AG09309 (cell line): ENCODE measurements at regions not wholly inside any gene's neighbourhood (a gene's known extent, or its start where the extent isn't known, plus 50 kb on each side); places are given as distances from the start of the nearest gene placed in this dataset.

ENCODE experiments used
- DNase-seq: peaks from one replicate; pipeline ENCODE4 v3.0.0-alpha.2; 2010; ENCODE audit warnings: low read depth
- H3K4me3 ChIP-seq: 2 replicates; pipeline ENCODE4 v1.5.1; 2011; ENCODE audit warnings: mild to moderate bottlenecking, low read depth, low read length, moderate library complexity; ENCODE audit not compliant: control insufficient read depth
- TF ChIP-seq, protein P1 (sequence below): IDR thresholded peaks from 2 replicates; pipeline ENCODE4 v1.5.1; 2011; ENCODE audit warnings: mild to moderate bottlenecking, low read depth, low read length, inconsistent platforms; ENCODE audit not compliant: insufficient read depth, control insufficient read depth; ENCODE audit errors: missing control alignments

- TF ChIP-seq, protein P1, sequence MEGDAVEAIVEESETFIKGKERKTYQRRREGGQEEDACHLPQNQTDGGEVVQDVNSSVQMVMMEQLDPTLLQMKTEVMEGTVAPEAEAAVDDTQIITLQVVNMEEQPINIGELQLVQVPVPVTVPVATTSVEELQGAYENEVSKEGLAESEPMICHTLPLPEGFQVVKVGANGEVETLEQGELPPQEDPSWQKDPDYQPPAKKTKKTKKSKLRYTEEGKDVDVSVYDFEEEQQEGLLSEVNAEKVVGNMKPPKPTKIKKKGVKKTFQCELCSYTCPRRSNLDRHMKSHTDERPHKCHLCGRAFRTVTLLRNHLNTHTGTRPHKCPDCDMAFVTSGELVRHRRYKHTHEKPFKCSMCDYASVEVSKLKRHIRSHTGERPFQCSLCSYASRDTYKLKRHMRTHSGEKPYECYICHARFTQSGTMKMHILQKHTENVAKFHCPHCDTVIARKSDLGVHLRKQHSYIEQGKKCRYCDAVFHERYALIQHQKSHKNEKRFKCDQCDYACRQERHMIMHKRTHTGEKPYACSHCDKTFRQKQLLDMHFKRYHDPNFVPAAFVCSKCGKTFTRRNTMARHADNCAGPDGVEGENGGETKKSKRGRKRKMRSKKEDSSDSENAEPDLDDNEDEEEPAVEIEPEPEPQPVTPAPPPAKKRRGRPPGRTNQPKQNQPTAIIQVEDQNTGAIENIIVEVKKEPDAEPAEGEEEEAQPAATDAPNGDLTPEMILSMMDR, result no peak
- no peak for DNase-seq
- H3K4me3 ChIP-seq, result no peak overlapping the region
Measured at GRCh38 chr5:167525004-167525403, 766.4 kb upstream of the WWC1 start.

DNA sequence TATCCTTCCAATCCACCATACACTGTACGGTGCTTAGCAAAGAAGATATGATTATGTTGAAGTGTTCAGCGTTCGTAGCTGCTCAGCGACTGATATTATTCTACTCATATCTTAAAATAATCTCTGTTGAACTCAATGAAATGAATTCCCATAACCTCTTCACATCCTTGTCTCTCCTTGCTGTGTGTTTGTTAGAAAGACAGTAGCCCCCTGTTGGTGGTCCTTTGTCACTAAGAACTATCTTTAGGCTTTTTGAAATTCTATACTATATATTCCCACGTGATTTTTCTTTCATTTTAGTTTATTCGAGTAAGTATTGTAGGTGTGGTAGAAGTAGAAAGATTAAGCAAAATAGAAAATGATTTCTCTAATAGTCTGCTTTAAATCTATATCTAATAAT is 762.8 kb upstream of the WWC1 start:
- no peak for DNase-seq
- no peak overlapping the region for H3K4me3 ChIP-seq
- TF ChIP-seq, protein P1, result no peak

DNA sequence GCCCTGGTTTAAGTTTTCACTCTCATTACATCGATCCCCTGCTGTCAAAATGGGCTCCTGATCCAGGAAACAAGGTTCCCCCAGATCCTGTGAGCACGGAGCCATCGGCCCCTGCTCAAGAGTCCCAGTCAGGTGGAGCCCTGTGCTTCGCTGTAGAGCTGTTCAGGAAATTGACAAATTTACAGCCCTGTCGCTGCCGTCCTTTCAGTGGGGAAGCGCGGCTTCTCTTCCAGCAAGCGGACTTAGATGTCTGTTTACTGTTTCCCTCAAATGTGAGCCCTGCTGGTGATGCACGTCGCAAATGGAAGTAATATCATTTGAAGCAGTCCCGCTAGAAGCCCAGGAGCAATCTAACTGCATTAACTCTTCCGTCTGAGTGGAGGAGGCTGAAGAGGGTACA is 760.9 kb upstream of the WWC1 start:
- no peak overlapping the region for H3K4me3 ChIP-seq
- TF ChIP-seq, protein P1, result no peak

DNA sequence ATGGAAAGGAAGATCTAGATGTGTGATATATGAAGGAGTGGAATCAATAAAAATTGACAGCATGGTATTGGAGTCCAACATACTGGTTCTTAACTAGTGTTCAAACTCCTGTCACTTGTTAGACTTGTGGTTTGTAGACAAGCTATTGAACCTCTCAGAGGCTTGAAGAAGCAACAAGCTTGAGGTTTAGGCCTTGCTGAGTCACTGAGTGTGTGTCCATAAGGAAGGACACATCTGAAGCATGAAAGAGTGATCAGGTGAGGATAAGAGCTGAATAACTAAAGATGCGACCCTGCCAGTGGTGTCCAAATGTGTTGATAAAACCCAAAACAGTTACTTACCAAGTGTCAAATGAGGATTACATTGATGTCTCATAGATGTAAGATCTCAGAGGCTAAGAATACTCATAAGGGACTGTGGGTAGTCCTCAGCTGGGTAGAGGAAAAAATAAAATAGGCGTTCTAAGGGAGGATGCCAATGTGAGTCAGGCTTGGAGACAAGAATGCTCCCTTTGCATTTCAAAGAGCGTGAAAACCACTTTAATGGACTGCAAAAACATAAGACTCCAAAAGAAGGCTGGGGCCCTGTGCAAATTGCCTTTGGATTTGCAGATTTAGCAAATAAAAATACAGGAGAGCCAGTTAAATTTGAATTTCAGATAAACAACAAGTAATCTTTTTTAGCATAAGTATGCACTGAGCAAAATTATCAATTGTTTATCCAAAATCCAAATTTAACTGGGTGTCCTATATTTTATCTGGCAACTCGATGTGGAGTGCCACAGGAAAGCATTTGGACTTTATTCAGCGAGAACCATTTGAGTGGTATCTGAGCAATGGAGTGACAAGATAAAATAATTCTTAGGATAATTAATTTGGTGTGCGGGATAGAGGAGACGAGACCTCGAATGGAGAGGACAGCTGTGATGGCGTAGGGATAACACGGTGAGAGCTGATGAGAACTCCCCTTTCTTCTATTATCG is 757.3 kb upstream of the WWC1 start:
- no peak for DNase-seq

More for the DNA sequence above, 760.9 kb upstream of the WWC1 start:
- DNase-seq, result no peak

DNA sequence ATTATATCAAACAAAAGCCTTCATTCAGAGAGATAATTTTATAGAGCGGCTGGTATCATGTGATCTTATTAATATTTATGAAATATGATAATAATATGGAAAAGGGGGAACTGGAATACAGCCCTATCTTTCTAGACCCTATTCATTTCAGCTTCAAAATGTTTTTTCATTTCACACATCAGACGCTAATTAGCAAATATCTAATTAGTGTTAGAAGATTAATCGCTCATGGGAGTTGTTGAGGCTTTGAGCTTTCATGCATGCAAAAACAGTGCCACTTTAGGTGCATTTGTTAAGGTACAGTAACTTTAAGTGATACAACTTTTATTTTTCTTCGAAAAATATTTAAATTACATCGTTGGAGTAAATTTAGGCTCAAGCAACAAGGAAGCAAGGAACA is 751.7 kb upstream of the WWC1 start:
- TF ChIP-seq, protein P1, result no peak
- DNase-seq, result no peak
- no peak overlapping the region for H3K4me3 ChIP-seq

More for the DNA sequence above, 757.3 kb upstream of the WWC1 start:
- TF ChIP-seq, protein P1, result no peak
- no peak overlapping the region for H3K4me3 ChIP-seq

DNA sequence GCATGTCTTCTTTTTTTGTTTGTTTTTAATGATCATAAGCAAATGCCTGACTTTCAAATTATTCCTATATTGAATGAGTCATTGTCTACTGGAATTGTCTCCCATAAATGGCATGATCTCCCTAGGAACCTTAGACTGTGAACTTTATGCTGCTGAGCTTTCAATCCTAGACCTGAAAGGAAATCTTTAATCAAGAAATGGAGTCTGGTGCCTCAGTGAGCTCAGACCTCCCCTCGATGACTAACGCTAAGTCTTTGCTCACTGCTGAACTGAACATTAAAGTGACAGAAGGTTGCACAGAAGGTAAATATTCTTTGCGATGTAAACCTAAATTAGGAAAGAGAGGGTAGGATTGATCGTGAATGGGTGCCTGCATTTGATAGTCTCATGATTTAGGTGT is 745.2 kb upstream of the WWC1 start:
- TF ChIP-seq, protein P1, result no peak
- no peak overlapping the region for H3K4me3 ChIP-seq
- DNase-seq, result no peak

- no peak for DNase-seq
- no peak overlapping the region for H3K4me3 ChIP-seq
- TF ChIP-seq, protein P1, result no peak
Measured at GRCh38 chr5:167552356-167552755, 739.1 kb upstream of the WWC1 start.
